ENCODE measurements at regions not wholly inside any gene's neighbourhood (a gene's known extent, or its start where the extent isn't known, plus 50 kb on each side); places are given as distances from the start of the nearest gene placed in this dataset.

GRCh38 chr10:30752481-30752881 lies 122.9 kb upstream of the LYZL2 start:
- DNase-seq (ENCODE audit: low read depth) (no peak), FAIRE-seq (no peak)
- Histone ChIP-seq H3K4me3 (ENCODE audit: low read depth, low read length) (no peak overlapping the region), H3K36me3 (ENCODE audit: control insufficient read depth, insufficient read depth, low read length) (no peaks in the 10 kb centered on the region), H3K27me3 (ENCODE audit: control insufficient read depth, insufficient read depth, low read length) (no peaks in the 10 kb centered on the region)
- no peak for TF ChIP-seq CTCF (IDR thresholded peaks at IDR 0.05; ENCODE audit: insufficient read depth, low read length, severe bottlenecking)

- Histone ChIP-seq H3K4me3 (ENCODE audit: low read depth, low read length) (no peak overlapping the region), H3K27me3 (ENCODE audit: control insufficient read depth, insufficient read depth, low read length) (no peaks in the 10 kb centered on the region), H3K36me3 (ENCODE audit: control insufficient read depth, insufficient read depth, low read length) (no peaks in the 10 kb centered on the region)
- TF ChIP-seq CTCF (IDR thresholded peaks at IDR 0.05; ENCODE audit: insufficient read depth, low read length, severe bottlenecking) = peak; percentile 80
- DNase-seq (ENCODE audit: low read depth) = peak; percentile 31
- no peak for FAIRE-seq
These were observed 122.3 kb upstream of the LYZL2 start for GRCh38 chr10:30751678-30752331.

DNA sequence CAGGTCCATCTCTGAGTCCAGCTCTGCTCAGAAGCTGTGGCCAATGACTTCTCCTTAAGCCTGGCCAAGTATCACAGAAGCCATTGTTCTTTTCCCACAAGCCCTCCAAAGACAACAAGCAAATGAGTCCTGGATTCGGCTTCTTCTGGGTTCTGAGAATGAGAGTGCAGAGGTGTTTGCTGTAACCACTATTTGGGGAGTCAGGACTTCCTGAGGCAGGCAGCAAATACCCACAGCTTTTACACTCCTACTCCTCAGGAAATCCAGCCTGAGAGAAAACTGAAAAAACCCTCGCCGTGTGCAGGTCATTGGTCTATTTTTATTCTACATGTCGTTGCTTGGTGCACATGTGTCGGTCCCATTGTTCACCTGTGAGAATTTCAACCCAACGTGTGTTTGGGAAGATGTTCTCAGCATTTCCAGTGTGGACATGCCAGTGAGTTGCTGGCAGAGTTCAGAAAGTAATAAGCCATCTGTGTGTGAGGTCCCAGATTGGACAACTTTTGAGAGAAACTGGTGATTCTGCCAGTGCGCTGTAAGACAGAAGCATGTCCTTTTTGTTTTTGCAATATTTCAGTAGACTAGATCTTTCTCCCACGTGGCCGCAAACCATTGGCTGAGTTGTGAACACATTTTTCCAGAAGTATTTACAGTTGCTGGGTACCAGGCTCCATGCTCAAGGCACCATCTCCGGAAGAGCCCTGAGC lies 121.6 kb upstream of the LYZL2 start:
- DNase-seq (ENCODE audit: low read depth) = no peak
- H3K36me3 ChIP-seq (ENCODE audit: control insufficient read depth, insufficient read depth, low read length) = no peaks in the 10 kb centered on the region

DNA sequence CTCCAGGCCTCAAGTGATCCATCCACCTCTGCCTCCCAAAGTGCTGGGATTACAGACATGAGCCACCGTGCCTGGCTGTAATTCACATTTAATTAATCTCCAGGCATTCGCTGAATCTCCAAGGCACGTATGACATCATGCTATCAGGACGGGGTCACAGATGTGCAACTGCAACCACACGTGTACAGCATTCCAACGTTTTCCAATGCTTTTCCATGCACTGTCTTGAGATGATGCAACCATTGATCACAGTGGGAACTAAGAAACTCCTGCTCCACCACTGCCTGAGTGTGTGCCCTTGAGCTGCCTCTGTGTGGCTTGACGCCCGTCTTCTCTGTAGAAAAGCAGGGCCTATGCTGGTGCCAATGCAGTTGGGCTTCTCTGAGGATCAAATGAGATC lies 119.8 kb upstream of the LYZL2 start:
- Histone ChIP-seq H3K27me3 (ENCODE audit: control insufficient read depth, insufficient read depth, low read length) (no peaks in the 10 kb centered on the region), H3K4me3 (ENCODE audit: low read depth, low read length) (no peak overlapping the region), H3K36me3 (ENCODE audit: control insufficient read depth, insufficient read depth, low read length) (no peaks in the 10 kb centered on the region)
- TF ChIP-seq CTCF (IDR thresholded peaks at IDR 0.05; ENCODE audit: insufficient read depth, low read length, severe bottlenecking) = no peak
- no peak for DNase-seq (ENCODE audit: low read depth)
- FAIRE-seq = no peak

More for the DNA sequence above, 121.6 kb upstream of the LYZL2 start:
- Histone ChIP-seq H3K27me3 (ENCODE audit: control insufficient read depth, insufficient read depth, low read length) (no peaks in the 10 kb centered on the region), H3K4me3 (ENCODE audit: low read depth, low read length) (no peak overlapping the region)
- TF ChIP-seq CTCF (IDR thresholded peaks at IDR 0.05; ENCODE audit: insufficient read depth, low read length, severe bottlenecking) = no peak
- FAIRE-seq = peak; percentile 87

- Histone ChIP-seq H3K36me3 (ENCODE audit: control insufficient read depth, insufficient read depth, low read length) (no peaks in the 10 kb centered on the region), H3K27me3 (ENCODE audit: control insufficient read depth, insufficient read depth, low read length) (no peaks in the 10 kb centered on the region), H3K4me3 (ENCODE audit: low read depth, low read length) (no peak overlapping the region)
- DNase-seq (ENCODE audit: low read depth) (no peak), FAIRE-seq (no peak)
- no peak for TF ChIP-seq CTCF (IDR thresholded peaks at IDR 0.05; ENCODE audit: insufficient read depth, low read length, severe bottlenecking)
These were observed 118.8 kb upstream of the LYZL2 start for GRCh38 chr10:30748152-30748973.
